WTC11 (cell line): ENCODE measurements at regions not wholly inside any gene's neighbourhood (a gene's known extent, or its start where the extent isn't known, plus 50 kb on each side); places are given as distances from the start of the nearest gene placed in this dataset.

ENCODE experiments used
- ATAC-seq: fragments of 200-7000 bp; cut with Tn5 transposase; 2 replicates; pipeline ENCODE4 v1.10.0; 2021; ENCODE audit warnings: mild to moderate bottlenecking, moderate library complexity
- CTCF ChIA-PET: fragments of 300-600 bp; sonication (Branson Sonifier 250); formaldehyde crosslinking; loops from one replicate; lab custom pipeline; 2021; ENCODE audit warnings: antibody characterized with exemption; lab: Charles Lee
- POLR2A ChIA-PET: fragments of 350-600 bp; sonication (Branson Sonifier 250); formaldehyde crosslinking; loops from one replicate; lab custom pipeline; 2021; ENCODE audit warnings: antibody characterized with exemption; lab: Charles Lee
- DNase-seq: peaks from one replicate; pipeline ENCODE4 v3.0.0; 2021; ENCODE audit warnings: low spot score
- H3K27ac Mint-ChIP-seq: 2 replicates; pipeline ENCODE4 v1.8.0; 2021; ENCODE audit warnings: mixed read lengths
- H3K27me3 Mint-ChIP-seq: 2 replicates; pipeline ENCODE4 v1.8.0; 2021; ENCODE audit warnings: low read depth, mild to moderate bottlenecking, moderate library complexity, mixed read lengths
- H3K36me3 Mint-ChIP-seq: 2 replicates; pipeline ENCODE4 v1.8.0; 2021; ENCODE audit warnings: mixed read lengths
- H3K4me1 Mint-ChIP-seq: 2 replicates; pipeline ENCODE4 v1.8.0; 2022; ENCODE audit warnings: mixed read lengths
- H3K4me3 Mint-ChIP-seq: 2 replicates; pipeline ENCODE4 v1.8.0; 2021; ENCODE audit warnings: mild to moderate bottlenecking, moderate library complexity, mixed read lengths
- H3K9me3 Mint-ChIP-seq: 2 replicates; pipeline ENCODE4 v1.8.0; 2021; ENCODE audit warnings: mixed read lengths
- CBFB ChIP-seq: sonication (generic); formaldehyde crosslinking; IDR thresholded peaks from 2 replicates; pipeline ENCODE4 v1.8.1; 2022; ENCODE audit warnings: mild to moderate bottlenecking, low read depth, missing genetic modification reagents
- CDX4 ChIP-seq: fragments of 250-450 bp; sonication (Bioruptor Pico); IDR thresholded peaks from 2 replicates; pipeline ENCODE4 v1.9.0; 2021; ENCODE audit warnings: moderate library complexity, mild to moderate bottlenecking, inconsistent platforms, borderline replicate concordance
- CTCF ChIP-seq: fragments of 200-600 bp; IDR thresholded peaks from 2 replicates; pipeline ENCODE4 v1.8.0; 2022; ENCODE audit warnings: antibody characterized with exemption
- EMX1 ChIP-seq: fragments of 250-450 bp; sonication (Bioruptor Pico); IDR thresholded peaks from 2 replicates; pipeline ENCODE4 v1.8.0; 2021; ENCODE audit warnings: mild to moderate bottlenecking
- FOXK1 ChIP-seq: sonication (generic); formaldehyde crosslinking; IDR thresholded peaks from 2 replicates; pipeline ENCODE4 v1.8.0; 2022; ENCODE audit warnings: mild to moderate bottlenecking, moderate library complexity, missing genetic modification reagents
- GTF2I ChIP-seq: fragments of 250-450 bp; sonication (Bioruptor Pico); conservative IDR thresholded peaks from 2 replicates; pipeline ENCODE4 v1.4.0; 2021; ENCODE audit warnings: mild to moderate bottlenecking
- HMGXB4 ChIP-seq: sonication (generic); formaldehyde crosslinking; IDR thresholded peaks from 2 replicates; pipeline ENCODE4 v1.8.1; 2023; ENCODE audit warnings: mild to moderate bottlenecking, moderate library complexity, missing genetic modification reagents
- IRF1 ChIP-seq: sonication (generic); formaldehyde crosslinking; IDR thresholded peaks from 2 replicates; pipeline ENCODE4 v1.8.0; 2023; ENCODE audit warnings: missing genetic modification reagents
- JUN ChIP-seq: sonication (generic); formaldehyde crosslinking; IDR thresholded peaks from 2 replicates; pipeline ENCODE4 v1.8.0; 2023; ENCODE audit warnings: mild to moderate bottlenecking, missing genetic modification reagents
- MLX ChIP-seq: sonication (generic); formaldehyde crosslinking; IDR thresholded peaks from 2 replicates; pipeline ENCODE4 v1.8.1; 2023; ENCODE audit warnings: mild to moderate bottlenecking, missing genetic modification reagents, moderate library complexity
- NFYB ChIP-seq: sonication (generic); formaldehyde crosslinking; conservative IDR thresholded peaks from 2 replicates; pipeline ENCODE4 v1.8.0; 2022; ENCODE audit warnings: low read depth, missing genetic modification reagents
- NR1H2 ChIP-seq: sonication (generic); formaldehyde crosslinking; IDR thresholded peaks from 2 replicates; pipeline ENCODE4 v1.9.0; 2021; ENCODE audit warnings: mild to moderate bottlenecking, moderate library complexity, missing genetic modification reagents
- PRDM15 ChIP-seq: sonication (generic); formaldehyde crosslinking; IDR thresholded peaks from 2 replicates; pipeline ENCODE4 v1.8.0; 2022; ENCODE audit warnings: missing genetic modification reagents
- PREB ChIP-seq: sonication (generic); formaldehyde crosslinking; IDR thresholded peaks from 2 replicates; pipeline ENCODE4 v1.8.1; 2022; ENCODE audit warnings: mild to moderate bottlenecking, missing genetic modification reagents, moderate library complexity, borderline replicate concordance
- SMAD4 ChIP-seq: sonication (generic); formaldehyde crosslinking; IDR thresholded peaks from 2 replicates; pipeline ENCODE4 v1.8.0; 2022; ENCODE audit warnings: mild to moderate bottlenecking, missing genetic modification reagents
- STAT6 ChIP-seq: sonication (generic); formaldehyde crosslinking; conservative IDR thresholded peaks from 2 replicates; pipeline ENCODE4 v1.8.1; 2023; ENCODE audit warnings: mild to moderate bottlenecking, low read depth, missing genetic modification reagents, moderate library complexity
- ZNF121 ChIP-seq: sonication (generic); formaldehyde crosslinking; IDR thresholded peaks from 2 replicates; pipeline ENCODE4 v1.8.0; 2023; ENCODE audit warnings: missing genetic modification reagents
- ZNF138 ChIP-seq: sonication (generic); formaldehyde crosslinking; conservative IDR thresholded peaks from 2 replicates; pipeline ENCODE4 v1.8.1; 2022; ENCODE audit warnings: mild to moderate bottlenecking, moderate library complexity, missing genetic modification reagents
- ZNF281 ChIP-seq: sonication (generic); formaldehyde crosslinking; IDR thresholded peaks from 2 replicates; pipeline ENCODE4 v1.8.0; 2023; ENCODE audit warnings: mild to moderate bottlenecking, missing genetic modification reagents
- ZNF416 ChIP-seq: fragments of 250-450 bp; sonication (Bioruptor Pico); IDR thresholded peaks from 2 replicates; pipeline ENCODE4 v1.9.0; 2021; ENCODE audit warnings: mild to moderate bottlenecking, inconsistent platforms

GRCh38 chr7:110001254-110001938 is 1089.5 kb upstream of the LRRN3 start:
- ChIA-PET CTCF (interaction anchor here (1.1 kb wide), 1 partner anchor 11 kb away, joined by 3 read pairs; no protein-coding TSS in a partner anchor), POLR2A (no interaction called here)
- no peak overlapping the region for H3K4me3 Mint-ChIP-seq
- H3K27ac Mint-ChIP-seq = no peak overlapping the region
- ATAC-seq (no peak), DNase-seq (no peak)
- H3K36me3 Mint-ChIP-seq = no peaks in the 10 kb centered on the region
- peaks cover 11% of the 10 kb centered on the region; the same call in 1 of the 2 replicates for H3K9me3 Mint-ChIP-seq
- TF ChIP-seq CTCF (no peak), PREB (no peak), IRF1 (CRISPR knock-in tag) (no peak), ZNF416 (CRISPR knock-in tag) (no peak), CBFB (CRISPR knock-in tag) (no peak), NFYB (CRISPR knock-in tag) (no peak), HMGXB4 (CRISPR knock-in tag) (no peak), JUN (CRISPR knock-in tag) (no peak), ZNF121 (CRISPR knock-in tag) (no peak), PRDM15 (no peak), NR1H2 (CRISPR knock-in tag) (no peak), STAT6 (CRISPR knock-in tag) (no peak), EMX1 (CRISPR knock-in tag) (no peak), FOXK1 (CRISPR knock-in tag) (no peak), GTF2I (CRISPR knock-in tag) (no peak), ZNF138 (CRISPR knock-in tag) (no peak), SMAD4 (CRISPR knock-in tag) (no peak), ZNF281 (CRISPR knock-in tag) (no peak), MLX (CRISPR knock-in tag) (no peak), CDX4 (no peak)
- H3K4me1 Mint-ChIP-seq = no peaks in the 10 kb centered on the region
- H3K27me3 Mint-ChIP-seq = no peaks in the 10 kb centered on the region
